IMR-90 (cell line): ENCODE measurements at regions not wholly inside any gene's neighbourhood (a gene's known extent, or its start where the extent isn't known, plus 50 kb on each side); places are given as distances from the start of the nearest gene placed in this dataset.

ENCODE experiments used
- ATAC-seq: fragments of 200-7000 bp; cut with Tn5 transposase; 2 replicates; pipeline ENCODE4 v1.9.1; 2020; ENCODE audit warnings: low read depth, mild to moderate bottlenecking, moderate library complexity
- BruUV-seq: library from RNA; stranded (reverse); fragments of 400-500 nt; replicated peaks from 2 replicates; lab custom pipeline; 2021; lab: Mats Ljungman, UMichigan
- CTCF ChIA-PET: fragments of 300-600 bp; formaldehyde crosslinking; extraction: SDS; loops from one replicate; lab custom pipeline; 2021; ENCODE audit warnings: antibody characterized with exemption; lab: Yijun Ruan, JAX
- POLR2A ChIA-PET: fragments of 300-600 bp; sonication (Branson Sonifier 250); formaldehyde crosslinking; loops from one replicate; lab custom pipeline; 2022; ENCODE audit warnings: antibody characterized with exemption; ENCODE audit not compliant: unreplicated experiment; lab: Charles Lee
- DNase-seq: peaks from one replicate; pipeline ENCODE4 v3.0.0; 2013
- H2AFZ ChIP-seq: replicated peaks from 2 replicates; pipeline ENCODE3; 2013; ENCODE audit warnings: low read length, mild to moderate bottlenecking; ENCODE audit not compliant: poor library complexity
- H2AK5ac ChIP-seq: 2 replicates; pipeline ENCODE4 v1.6.1; 2013; ENCODE audit warnings: low read depth, low read length, inconsistent platforms
- H2AK9ac ChIP-seq: replicated peaks from 2 replicates; pipeline ENCODE3; 2013; ENCODE audit warnings: mild to moderate bottlenecking, low read depth, low read length, moderate library complexity; ENCODE audit not compliant: poor library complexity
- H2BK120ac ChIP-seq: 2 replicates; pipeline ENCODE4 v1.6.1; 2013; ENCODE audit warnings: low read depth, low read length, inconsistent platforms
- H2BK15ac ChIP-seq: 3 replicates; pipeline ENCODE4 v1.6.1; 2013; ENCODE audit warnings: low read depth, low read length, inconsistent platforms
- H2BK20ac ChIP-seq: 2 replicates; pipeline ENCODE4 v1.6.1; 2013; ENCODE audit warnings: low read depth, mild to moderate bottlenecking, inconsistent platforms, low read length, moderate library complexity
- H2BK5ac ChIP-seq: 2 replicates; pipeline ENCODE4 v1.6.1; 2013; ENCODE audit warnings: mild to moderate bottlenecking, low read depth, low read length, inconsistent platforms; ENCODE audit not compliant: poor library complexity, severe bottlenecking
- H3K14ac ChIP-seq: replicated peaks from 2 replicates; pipeline ENCODE4 v1.6.1; 2013; ENCODE audit warnings: low read depth, low read length, inconsistent platforms
- H3K18ac ChIP-seq: 2 replicates; pipeline ENCODE4 v1.6.1; 2013; ENCODE audit warnings: low read depth, low read length, control low read depth
- H3K23ac ChIP-seq: 2 replicates; pipeline ENCODE4 v1.6.1; 2013; ENCODE audit warnings: low read depth, low read length, inconsistent platforms
- H3K27ac ChIP-seq: 2 replicates; pipeline ENCODE4 v1.5.1; 2013; ENCODE audit warnings: mild to moderate bottlenecking, control low read depth, low read length; ENCODE audit not compliant: insufficient read depth
- H3K27me3 ChIP-seq: 2 replicates; pipeline ENCODE4 v1.6.1; 2013; ENCODE audit warnings: low read length; ENCODE audit not compliant: control insufficient read depth, insufficient read depth
- H3K36me3 ChIP-seq: 2 replicates; pipeline ENCODE4 v1.6.1; 2013; ENCODE audit warnings: low read length, mixed read lengths; ENCODE audit not compliant: control insufficient read depth, insufficient read depth
- H3K4ac ChIP-seq: 2 replicates; pipeline ENCODE4 v1.6.1; 2013; ENCODE audit warnings: low read depth, low read length, inconsistent platforms
- H3K4me1 ChIP-seq: 2 replicates; pipeline ENCODE4 v1.6.1; 2013; ENCODE audit warnings: low read length, mixed read lengths; ENCODE audit not compliant: control insufficient read depth, insufficient read depth
- H3K4me2 ChIP-seq: 2 replicates; pipeline ENCODE4 v1.6.1; 2013; ENCODE audit warnings: low read depth, mild to moderate bottlenecking, control low read depth, low read length, moderate library complexity
- H3K4me3 ChIP-seq: 2 replicates; pipeline ENCODE4 v1.5.1; 2013; ENCODE audit warnings: low read depth, mild to moderate bottlenecking, control low read depth, low read length, moderate library complexity; ENCODE audit not compliant: insufficient read depth
- H3K56ac ChIP-seq: 2 replicates; pipeline ENCODE4 v1.6.1; 2013; ENCODE audit warnings: low read length, inconsistent platforms; ENCODE audit not compliant: insufficient read depth; ENCODE audit errors: extremely low read depth
- H3K79me1 ChIP-seq, 2 experiments: 2 replicates each; pipeline ENCODE4 v1.6.1; 2013; ENCODE audit warnings: low read length in 2 of 2, inconsistent platforms in 1 of 2, low read depth in 1 of 2
- H3K9ac ChIP-seq: 2 replicates; pipeline ENCODE4 v1.6.1; 2013; ENCODE audit warnings: low read depth, low read length, control low read depth
- H3K9me1 ChIP-seq: 2 replicates; pipeline ENCODE4 v1.6.1; 2013; ENCODE audit warnings: low read length, inconsistent platforms; ENCODE audit not compliant: insufficient read depth
- H3K9me3 ChIP-seq: 2 replicates; pipeline ENCODE4 v1.6.1; 2013; ENCODE audit warnings: low read length; ENCODE audit not compliant: control insufficient read depth, insufficient read depth
- H4K20me1 ChIP-seq: 2 replicates; pipeline ENCODE4 v1.6.1; 2013; ENCODE audit warnings: low read length, inconsistent platforms; ENCODE audit not compliant: insufficient read depth
- H4K5ac ChIP-seq: 2 replicates; pipeline ENCODE4 v1.6.1; 2013; ENCODE audit warnings: mild to moderate bottlenecking, low read depth, low read length, control low read depth
- H4K8ac ChIP-seq, 2 experiments: 2 replicates each; pipeline ENCODE4 v1.6.1; 2013; ENCODE audit warnings: low read depth in 2 of 2, low read length in 2 of 2, control low read depth in 1 of 2, inconsistent platforms in 1 of 2
- H4K91ac ChIP-seq: 2 replicates; pipeline ENCODE4 v1.6.1; 2013; ENCODE audit warnings: low read depth, low read length, inconsistent platforms; ENCODE audit not compliant: insufficient read depth
- BHLHE40 ChIP-seq: fragments of 150-350 bp; IDR thresholded peaks from 2 replicates; pipeline ENCODE4 v1.6.1; 2016; ENCODE audit warnings: mild to moderate bottlenecking, low read depth, low read length
- CEBPB ChIP-seq: IDR thresholded peaks from 2 replicates; pipeline ENCODE4 v1.6.1; 2012; ENCODE audit warnings: low read depth, low read length, improper control_type of control experiment
- CHD1 ChIP-seq: IDR thresholded peaks from 2 replicates; pipeline ENCODE4 v1.6.1; 2012; ENCODE audit warnings: low read depth, low read length, improper control_type of control experiment
- FOS ChIP-seq: fragments of 150-350 bp; IDR thresholded peaks from 2 replicates; pipeline ENCODE4 v1.6.1; 2016; ENCODE audit warnings: low read depth, low read length
- MAFK ChIP-seq: IDR thresholded peaks from 2 replicates; pipeline ENCODE4 v1.6.1; 2012; ENCODE audit warnings: low read depth, low read length, improper control_type of control experiment
- MAZ ChIP-seq: IDR thresholded peaks from 2 replicates; pipeline ENCODE4 v1.6.1; 2012; ENCODE audit warnings: low read depth, mild to moderate bottlenecking, low read length, improper control_type of control experiment, moderate library complexity, borderline replicate concordance
- MXI1 ChIP-seq: IDR thresholded peaks from 2 replicates; pipeline ENCODE4 v1.6.1; 2012; ENCODE audit warnings: low read depth, mild to moderate bottlenecking, low read length, moderate library complexity, borderline replicate concordance
- NFE2L2 ChIP-seq: fragments of 150-350 bp; IDR thresholded peaks from 2 replicates; pipeline ENCODE4 v1.6.1; 2016; ENCODE audit warnings: low read depth, mild to moderate bottlenecking, low read length
- POLR2A ChIP-seq: IDR thresholded peaks from 2 replicates; pipeline ENCODE4 v1.6.1; 2012; ENCODE audit warnings: mild to moderate bottlenecking, low read depth, low read length
- RCOR1 ChIP-seq: IDR thresholded peaks from 2 replicates; pipeline ENCODE4 v1.6.1; 2012; ENCODE audit warnings: mild to moderate bottlenecking, low read length, improper control_type of control experiment; ENCODE audit not compliant: insufficient replicate concordance
- RFX5 ChIP-seq: IDR thresholded peaks from 2 replicates; pipeline ENCODE4 v1.8.0; 2012; ENCODE audit warnings: low read depth, mild to moderate bottlenecking, low read length, moderate library complexity
- SMC3 ChIP-seq: fragments of 150-350 bp; IDR thresholded peaks from 2 replicates; pipeline ENCODE4 v1.6.1; 2016; ENCODE audit warnings: low read depth, mild to moderate bottlenecking, antibody characterized with exemption, low read length, moderate library complexity
- WGBS, 2 experiments: methylation state at CpG; one replicate each; pipeline versions ENCODE4 v1.1.5 to v1.1.7; 2013; ENCODE audit warnings: missing lambda C conversion rate in 2 of 2; ENCODE audit not compliant: insufficient read length in 1 of 2; ENCODE audit errors: extremely low coverage in 2 of 2; 5-methylcytosine and 5-hydroxymethylcytosine counted together
- dilution Hi-C: fragments of 300-500 bp; cut with HindIII; formaldehyde crosslinking; loops from one replicate; pipeline ENCODE4 v1.14.3; 2018; ENCODE audit warnings: low sequenced_read_pairs; ENCODE audit not compliant: unreplicated experiment
- in situ Hi-C: fragments of 300-500 bp; cut with MboI; formaldehyde crosslinking; loops from 3 replicates; pipeline ENCODE4 v1.14.3; 2019; ENCODE audit warnings: low sequenced_read_pairs, inconsistent platforms, mixed read lengths
- intact Hi-C: fragments of 100-400 bp; cut with micrococcal nuclease; formaldehyde crosslinking; loops from 2 replicates; pipeline ENCODE4 v1.10.0; 2022
- TF ChIP-seq, protein P1 (sequence below): fragments of 150-350 bp; IDR thresholded peaks from 2 replicates; pipeline ENCODE4 v1.6.1; 2016; ENCODE audit warnings: low read depth, mild to moderate bottlenecking, low read length, moderate library complexity, borderline replicate concordance
- TF ChIP-seq, protein P2 (sequence below): fragments of 150-350 bp; IDR thresholded peaks from 2 replicates; pipeline ENCODE4 v1.6.1; 2017; ENCODE audit warnings: mild to moderate bottlenecking, antibody characterized with exemption, low read length, low read depth

DNA sequence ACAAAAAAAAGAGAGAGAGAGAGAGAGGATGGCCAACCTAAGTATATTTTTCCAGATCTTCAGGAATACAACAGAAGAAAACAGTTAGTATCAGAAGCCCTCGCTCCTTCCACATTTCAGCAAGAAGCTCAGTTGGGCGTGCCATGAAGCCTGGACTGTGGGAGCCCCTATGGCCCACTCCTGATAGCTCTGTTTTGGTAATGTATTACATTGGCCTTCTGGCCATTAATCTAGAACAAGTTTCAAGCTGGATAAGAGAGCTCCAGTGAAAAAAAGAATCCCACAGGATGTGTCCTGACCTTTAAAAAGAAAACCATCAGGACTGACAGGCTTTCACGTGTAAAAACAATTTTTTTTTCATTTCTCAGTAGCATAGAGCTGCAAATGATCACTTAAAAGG lies 197.9 kb downstream of the ICOS start:
- Histone ChIP-seq H3K56ac (no peak overlapping the region), H3K27ac (no peak overlapping the region), H2BK15ac (no peak overlapping the region), H2BK20ac (no peak overlapping the region), H3K9me1 (no peaks in the 10 kb centered on the region), H4K20me1 (no peaks in the 10 kb centered on the region), H3K4ac (no peak overlapping the region), H2AK9ac (no peak overlapping the region), H3K27me3 (peaks cover 9% of the 10 kb centered on the region), H3K36me3 (no peaks in the 10 kb centered on the region), H4K91ac (no peak overlapping the region), H3K4me1 (no peaks in the 10 kb centered on the region), H3K4me3 (no peak overlapping the region), H4K5ac (no peak overlapping the region), H3K79me1 (no peaks in the 10 kb centered on the region), H2AFZ (no peak overlapping the region), H3K18ac (no peak overlapping the region), H2BK120ac (no peak overlapping the region), H2AK5ac (no peak overlapping the region), H3K9me3 (no peaks in the 10 kb centered on the region), H4K8ac (no peak overlapping the region), H3K23ac (no peak overlapping the region), H3K9ac (no peak overlapping the region), H3K14ac (no peak overlapping the region), H3K4me2 (no peak overlapping the region), H2BK5ac (no peak overlapping the region)
- dilution Hi-C loops (no loop called here), in situ Hi-C loops (no loop called here), intact Hi-C loops (no loop called here)
- DNase-seq (no peak), ATAC-seq (no peak)
- POLR2A ChIA-PET: no interaction called here
- TF ChIP-seq, protein P1, sequence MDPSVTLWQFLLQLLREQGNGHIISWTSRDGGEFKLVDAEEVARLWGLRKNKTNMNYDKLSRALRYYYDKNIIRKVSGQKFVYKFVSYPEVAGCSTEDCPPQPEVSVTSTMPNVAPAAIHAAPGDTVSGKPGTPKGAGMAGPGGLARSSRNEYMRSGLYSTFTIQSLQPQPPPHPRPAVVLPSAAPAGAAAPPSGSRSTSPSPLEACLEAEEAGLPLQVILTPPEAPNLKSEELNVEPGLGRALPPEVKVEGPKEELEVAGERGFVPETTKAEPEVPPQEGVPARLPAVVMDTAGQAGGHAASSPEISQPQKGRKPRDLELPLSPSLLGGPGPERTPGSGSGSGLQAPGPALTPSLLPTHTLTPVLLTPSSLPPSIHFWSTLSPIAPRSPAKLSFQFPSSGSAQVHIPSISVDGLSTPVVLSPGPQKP: no peak
- no peak for TF ChIP-seq CHD1
- no peak for TF ChIP-seq RFX5
- TF ChIP-seq, protein P2, sequence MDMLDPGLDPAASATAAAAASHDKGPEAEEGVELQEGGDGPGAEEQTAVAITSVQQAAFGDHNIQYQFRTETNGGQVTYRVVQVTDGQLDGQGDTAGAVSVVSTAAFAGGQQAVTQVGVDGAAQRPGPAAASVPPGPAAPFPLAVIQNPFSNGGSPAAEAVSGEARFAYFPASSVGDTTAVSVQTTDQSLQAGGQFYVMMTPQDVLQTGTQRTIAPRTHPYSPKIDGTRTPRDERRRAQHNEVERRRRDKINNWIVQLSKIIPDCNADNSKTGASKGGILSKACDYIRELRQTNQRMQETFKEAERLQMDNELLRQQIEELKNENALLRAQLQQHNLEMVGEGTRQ: no peak
- no peak for TF ChIP-seq NFE2L2
- no peak for TF ChIP-seq SMC3
- no peak for TF ChIP-seq MAFK
- TF ChIP-seq BHLHE40: no peak
- no peak for TF ChIP-seq POLR2A
- no peak for TF ChIP-seq FOS
- TF ChIP-seq RCOR1: no peak
- TF ChIP-seq CEBPB: no peak
- TF ChIP-seq MXI1: no peak
- no peak for TF ChIP-seq MAZ
- CTCF ChIA-PET: no interaction called here
- no TSS peak for BruUV-seq
- WGBS, 2 experiments: no CpG with 5 or more reads among the region's 3 CpGs
